ENCODE measurements at regions not wholly inside any gene's neighbourhood (a gene's known extent, or its start where the extent isn't known, plus 50 kb on each side); places are given as distances from the start of the nearest gene placed in this dataset.

DNA sequence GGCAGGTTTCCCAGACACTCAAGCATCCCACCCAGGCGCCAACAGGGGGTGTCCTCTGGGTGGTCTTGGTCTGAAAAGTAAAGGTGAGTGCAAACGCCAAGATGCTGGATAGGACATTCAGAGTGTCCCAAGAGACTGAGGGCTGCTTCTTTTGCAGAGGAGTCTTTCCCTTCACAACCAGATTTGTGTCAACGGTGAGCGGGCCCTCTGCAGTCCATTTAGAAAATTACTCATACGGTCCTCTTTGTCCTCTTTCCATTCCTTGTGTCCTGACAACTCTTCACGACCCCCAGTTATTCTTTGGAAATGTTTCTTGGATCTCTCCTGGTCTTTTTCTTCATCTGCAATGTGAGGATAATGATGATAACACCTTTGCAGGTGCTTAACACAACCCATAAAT lies 257.8 kb downstream of the CDC5L start:
- TF ChIP-seq, protein P1, sequence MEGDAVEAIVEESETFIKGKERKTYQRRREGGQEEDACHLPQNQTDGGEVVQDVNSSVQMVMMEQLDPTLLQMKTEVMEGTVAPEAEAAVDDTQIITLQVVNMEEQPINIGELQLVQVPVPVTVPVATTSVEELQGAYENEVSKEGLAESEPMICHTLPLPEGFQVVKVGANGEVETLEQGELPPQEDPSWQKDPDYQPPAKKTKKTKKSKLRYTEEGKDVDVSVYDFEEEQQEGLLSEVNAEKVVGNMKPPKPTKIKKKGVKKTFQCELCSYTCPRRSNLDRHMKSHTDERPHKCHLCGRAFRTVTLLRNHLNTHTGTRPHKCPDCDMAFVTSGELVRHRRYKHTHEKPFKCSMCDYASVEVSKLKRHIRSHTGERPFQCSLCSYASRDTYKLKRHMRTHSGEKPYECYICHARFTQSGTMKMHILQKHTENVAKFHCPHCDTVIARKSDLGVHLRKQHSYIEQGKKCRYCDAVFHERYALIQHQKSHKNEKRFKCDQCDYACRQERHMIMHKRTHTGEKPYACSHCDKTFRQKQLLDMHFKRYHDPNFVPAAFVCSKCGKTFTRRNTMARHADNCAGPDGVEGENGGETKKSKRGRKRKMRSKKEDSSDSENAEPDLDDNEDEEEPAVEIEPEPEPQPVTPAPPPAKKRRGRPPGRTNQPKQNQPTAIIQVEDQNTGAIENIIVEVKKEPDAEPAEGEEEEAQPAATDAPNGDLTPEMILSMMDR (IDR thresholded peaks at IDR 0.05; ENCODE audit: low read depth, low read length), result no peak
- H3K4me3 ChIP-seq (ENCODE audit: low read depth, low read length), result no peak overlapping the region

DNA sequence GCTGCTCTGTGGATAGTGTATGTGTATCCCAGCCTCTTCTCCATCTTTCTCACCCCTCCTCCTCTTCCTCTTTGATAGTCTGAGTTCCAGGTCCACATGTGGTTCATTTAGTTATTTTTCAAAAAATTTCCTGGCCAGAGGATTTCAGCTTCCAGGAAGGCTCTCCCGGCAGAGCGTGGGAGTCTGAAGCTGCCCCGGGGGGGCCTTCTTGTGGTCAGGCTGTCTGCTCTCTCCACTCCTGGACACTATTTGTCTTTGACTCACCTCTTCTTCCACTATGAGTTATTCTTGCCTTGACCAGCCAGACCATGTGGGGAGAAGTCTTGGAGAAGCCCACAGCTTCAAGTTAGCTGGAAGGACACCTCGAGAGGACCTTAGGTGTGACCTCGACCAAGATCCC lies 258.8 kb downstream of the CDC5L start:
- H3K4me3 ChIP-seq (ENCODE audit: low read depth, low read length), result no peak overlapping the region
- TF ChIP-seq, protein P1 (IDR thresholded peaks at IDR 0.05; ENCODE audit: low read depth, low read length), result no peak

DNA sequence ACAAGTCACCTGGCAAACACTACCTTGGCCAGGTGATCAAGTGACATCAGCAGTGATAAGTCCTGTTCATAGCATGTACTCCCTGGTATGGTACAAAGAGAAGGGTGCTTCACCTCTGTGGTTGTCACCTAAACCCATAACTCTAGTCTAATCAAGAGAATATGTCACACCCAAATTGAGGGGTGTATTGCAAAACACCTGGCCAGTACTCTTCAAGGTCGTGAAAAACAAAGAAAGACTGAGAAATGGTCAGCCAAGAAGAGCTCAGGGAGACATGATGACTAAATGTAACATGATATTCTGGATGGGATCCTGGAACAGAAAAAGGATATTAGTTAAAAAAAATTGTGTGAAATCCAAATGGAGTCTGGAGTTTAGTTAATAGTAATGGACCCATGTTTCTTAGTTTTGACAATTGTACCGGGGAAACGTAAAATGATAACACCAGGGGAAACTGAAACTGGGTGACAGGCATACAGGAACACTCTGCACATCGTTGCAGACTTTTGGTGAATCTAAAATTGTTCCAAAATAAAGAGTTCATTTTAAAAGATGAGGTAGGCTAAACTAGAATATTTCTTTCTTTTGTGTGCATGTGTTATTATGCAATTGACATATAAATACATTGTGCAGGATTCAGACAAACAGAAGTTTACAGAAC lies 262.0 kb downstream of the CDC5L start:
- H3K4me3 ChIP-seq (ENCODE audit: low read depth, low read length), result no peak overlapping the region
- TF ChIP-seq, protein P1 (IDR thresholded peaks at IDR 0.05; ENCODE audit: low read depth, low read length), result no peak

DNA sequence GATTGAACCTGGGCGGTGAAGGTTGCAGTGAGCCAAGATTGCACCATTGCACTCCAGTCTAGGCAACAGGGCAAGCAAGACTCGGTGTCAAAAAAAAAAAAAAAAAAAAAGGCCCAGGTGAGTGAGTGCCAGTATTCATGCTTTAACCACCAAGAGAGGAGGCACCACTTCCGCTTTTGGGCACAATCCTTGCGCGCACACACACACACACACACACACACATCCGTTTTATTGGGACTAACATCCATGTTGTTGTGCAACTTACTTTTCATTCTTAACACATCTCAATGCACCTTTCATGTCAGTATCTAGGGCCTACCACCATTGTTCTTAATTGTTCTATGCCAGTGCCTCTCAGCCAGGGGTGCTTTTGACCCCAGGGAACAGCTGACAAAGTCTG lies 263.0 kb downstream of the CDC5L start:
- TF ChIP-seq, protein P1 (IDR thresholded peaks at IDR 0.05; ENCODE audit: low read depth, low read length), result no peak
- H3K4me3 ChIP-seq (ENCODE audit: low read depth, low read length), result no peak overlapping the region

DNA sequence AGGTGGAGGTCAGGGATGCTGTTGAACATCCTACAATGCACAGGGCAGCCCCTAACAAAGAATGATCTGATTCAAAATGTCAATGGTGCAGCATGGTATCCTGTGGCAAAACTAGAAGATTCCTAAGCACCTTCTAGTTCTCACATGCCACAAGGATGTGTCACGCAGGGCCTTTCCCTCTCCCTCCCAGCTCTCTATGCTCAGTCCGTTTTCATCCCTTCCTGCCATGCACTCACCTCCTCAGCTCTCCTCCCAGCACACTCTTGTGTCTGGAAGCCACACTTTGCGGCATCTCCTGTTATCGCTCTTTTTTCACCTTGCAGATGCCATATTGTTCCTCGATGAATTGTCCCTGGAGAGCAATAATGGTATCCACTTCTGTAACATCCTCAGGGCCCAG lies 263.4 kb downstream of the CDC5L start:
- H3K4me3 ChIP-seq (ENCODE audit: low read depth, low read length), result no peak overlapping the region
- TF ChIP-seq, protein P1 (IDR thresholded peaks at IDR 0.05; ENCODE audit: low read depth, low read length), result no peak

DNA sequence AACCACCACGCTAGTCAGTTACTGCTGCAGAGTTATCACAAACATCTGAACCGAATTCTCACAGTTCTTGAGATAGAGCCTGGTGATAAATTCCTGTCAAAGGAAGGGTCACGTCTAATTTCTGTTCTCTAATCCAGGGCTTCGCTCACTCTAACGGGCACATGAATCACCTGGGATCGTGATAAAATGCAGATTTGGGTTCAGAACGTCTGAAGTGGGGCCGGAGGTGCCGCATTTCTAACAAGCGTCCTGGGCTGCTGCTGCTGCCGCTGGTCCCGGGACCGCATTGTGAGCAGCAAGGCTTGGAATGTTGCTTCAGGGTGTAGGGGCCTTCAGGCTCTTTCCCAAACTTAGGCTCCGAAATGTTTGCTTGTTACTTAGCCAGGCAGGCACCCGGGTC lies 264.1 kb downstream of the CDC5L start:
- H3K4me3 ChIP-seq (ENCODE audit: low read depth, low read length), result no peak overlapping the region
- TF ChIP-seq, protein P1 (IDR thresholded peaks at IDR 0.05; ENCODE audit: low read depth, low read length), result no peak

DNA sequence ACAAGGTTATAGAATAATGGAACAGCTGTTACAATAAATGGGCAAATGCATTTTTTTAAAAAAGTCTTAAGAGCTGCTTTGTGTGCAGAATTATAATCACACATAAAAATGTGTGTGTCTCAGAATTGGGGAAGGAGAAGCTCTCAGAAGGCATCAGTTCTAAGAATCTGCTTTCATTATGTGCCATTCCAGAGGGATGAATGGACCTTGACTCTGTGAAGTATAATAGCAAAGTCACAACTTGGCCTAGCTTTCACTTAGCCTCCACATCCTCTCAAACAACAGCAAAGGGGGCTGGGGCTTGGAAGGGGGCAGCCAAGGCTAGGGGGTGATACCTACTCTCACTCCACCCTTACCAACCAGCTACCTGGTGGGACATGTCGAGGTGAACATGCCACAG lies 265.0 kb downstream of the CDC5L start:
- no peak overlapping the region for H3K4me3 ChIP-seq (ENCODE audit: low read depth, low read length)
- TF ChIP-seq, protein P1 (IDR thresholded peaks at IDR 0.05; ENCODE audit: low read depth, low read length), result no peak
